ENCODE measurements at regions not wholly inside any gene's neighbourhood (a gene's known extent, or its start where the extent isn't known, plus 50 kb on each side); places are given as distances from the start of the nearest gene placed in this dataset. TPM values are rescaled to one million over a fixed set of nuclear protein-coding genes. Genes with fewer than 3 reads are reported as not detected.

DNA sequence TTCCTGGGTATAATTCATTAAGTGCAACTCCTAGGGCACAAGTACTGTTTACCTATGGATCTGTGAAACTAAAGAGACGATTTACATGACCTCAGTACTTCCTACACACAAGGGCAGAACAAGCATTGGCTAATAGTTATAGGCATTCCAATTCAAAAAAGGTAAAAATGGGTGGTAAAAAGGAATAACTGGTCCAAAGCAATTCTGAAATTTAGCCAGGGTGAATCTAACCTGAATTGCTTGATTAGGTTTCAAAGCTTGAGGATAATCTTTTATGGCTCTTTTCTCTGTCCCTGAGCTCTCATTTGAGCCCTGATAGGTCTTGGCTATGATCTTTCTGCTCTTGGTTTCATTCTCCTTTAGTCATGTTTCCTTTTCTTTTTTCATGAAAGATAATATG, 52.3 kb upstream of the CALCR start (continued):
- TF ChIP-seq, protein P1, sequence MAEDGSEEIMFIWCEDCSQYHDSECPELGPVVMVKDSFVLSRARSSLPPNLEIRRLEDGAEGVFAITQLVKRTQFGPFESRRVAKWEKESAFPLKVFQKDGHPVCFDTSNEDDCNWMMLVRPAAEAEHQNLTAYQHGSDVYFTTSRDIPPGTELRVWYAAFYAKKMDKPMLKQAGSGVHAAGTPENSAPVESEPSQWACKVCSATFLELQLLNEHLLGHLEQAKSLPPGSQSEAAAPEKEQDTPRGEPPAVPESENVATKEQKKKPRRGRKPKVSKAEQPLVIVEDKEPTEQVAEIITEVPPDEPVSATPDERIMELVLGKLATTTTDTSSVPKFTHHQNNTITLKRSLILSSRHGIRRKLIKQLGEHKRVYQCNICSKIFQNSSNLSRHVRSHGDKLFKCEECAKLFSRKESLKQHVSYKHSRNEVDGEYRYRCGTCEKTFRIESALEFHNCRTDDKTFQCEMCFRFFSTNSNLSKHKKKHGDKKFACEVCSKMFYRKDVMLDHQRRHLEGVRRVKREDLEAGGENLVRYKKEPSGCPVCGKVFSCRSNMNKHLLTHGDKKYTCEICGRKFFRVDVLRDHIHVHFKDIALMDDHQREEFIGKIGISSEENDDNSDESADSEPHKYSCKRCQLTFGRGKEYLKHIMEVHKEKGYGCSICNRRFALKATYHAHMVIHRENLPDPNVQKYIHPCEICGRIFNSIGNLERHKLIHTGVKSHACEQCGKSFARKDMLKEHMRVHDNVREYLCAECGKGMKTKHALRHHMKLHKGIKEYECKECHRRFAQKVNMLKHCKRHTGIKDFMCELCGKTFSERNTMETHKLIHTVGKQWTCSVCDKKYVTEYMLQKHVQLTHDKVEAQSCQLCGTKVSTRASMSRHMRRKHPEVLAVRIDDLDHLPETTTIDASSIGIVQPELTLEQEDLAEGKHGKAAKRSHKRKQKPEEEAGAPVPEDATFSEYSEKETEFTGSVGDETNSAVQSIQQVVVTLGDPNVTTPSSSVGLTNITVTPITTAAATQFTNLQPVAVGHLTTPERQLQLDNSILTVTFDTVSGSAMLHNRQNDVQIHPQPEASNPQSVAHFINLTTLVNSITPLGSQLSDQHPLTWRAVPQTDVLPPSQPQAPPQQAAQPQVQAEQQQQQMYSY (CRISPR knock-in tag; IDR thresholded peaks at IDR 0.05) = no peak
- TF ChIP-seq ZNF746 (CRISPR knock-in tag; IDR thresholded peaks at IDR 0.05) (no peak), FOXJ3 (CRISPR knock-in tag; IDR thresholded peaks at IDR 0.05; ENCODE audit: borderline replicate concordance) (no peak), BRCA1 (CRISPR knock-in tag; IDR thresholded peaks at IDR 0.05) (no peak), ZNF234 (CRISPR knock-in tag; conservative IDR thresholded peaks at IDR 0.05) (no peak), NAIF1 (CRISPR knock-in tag; IDR thresholded peaks at IDR 0.05; ENCODE audit: borderline replicate concordance) (no peak), KLF13 (CRISPR knock-in tag; IDR thresholded peaks at IDR 0.05) (no peak), HDAC2 (CRISPR knock-in tag; IDR thresholded peaks at IDR 0.05) (no peak), FOXM1 (CRISPR knock-in tag; IDR thresholded peaks at IDR 0.05) (no peak), NR2F6 (IDR thresholded peaks at IDR 0.05) (no peak), NR2F6 (CRISPR knock-in tag; IDR thresholded peaks at IDR 0.05) (no peak)
- TF ChIP-seq, protein P2, sequence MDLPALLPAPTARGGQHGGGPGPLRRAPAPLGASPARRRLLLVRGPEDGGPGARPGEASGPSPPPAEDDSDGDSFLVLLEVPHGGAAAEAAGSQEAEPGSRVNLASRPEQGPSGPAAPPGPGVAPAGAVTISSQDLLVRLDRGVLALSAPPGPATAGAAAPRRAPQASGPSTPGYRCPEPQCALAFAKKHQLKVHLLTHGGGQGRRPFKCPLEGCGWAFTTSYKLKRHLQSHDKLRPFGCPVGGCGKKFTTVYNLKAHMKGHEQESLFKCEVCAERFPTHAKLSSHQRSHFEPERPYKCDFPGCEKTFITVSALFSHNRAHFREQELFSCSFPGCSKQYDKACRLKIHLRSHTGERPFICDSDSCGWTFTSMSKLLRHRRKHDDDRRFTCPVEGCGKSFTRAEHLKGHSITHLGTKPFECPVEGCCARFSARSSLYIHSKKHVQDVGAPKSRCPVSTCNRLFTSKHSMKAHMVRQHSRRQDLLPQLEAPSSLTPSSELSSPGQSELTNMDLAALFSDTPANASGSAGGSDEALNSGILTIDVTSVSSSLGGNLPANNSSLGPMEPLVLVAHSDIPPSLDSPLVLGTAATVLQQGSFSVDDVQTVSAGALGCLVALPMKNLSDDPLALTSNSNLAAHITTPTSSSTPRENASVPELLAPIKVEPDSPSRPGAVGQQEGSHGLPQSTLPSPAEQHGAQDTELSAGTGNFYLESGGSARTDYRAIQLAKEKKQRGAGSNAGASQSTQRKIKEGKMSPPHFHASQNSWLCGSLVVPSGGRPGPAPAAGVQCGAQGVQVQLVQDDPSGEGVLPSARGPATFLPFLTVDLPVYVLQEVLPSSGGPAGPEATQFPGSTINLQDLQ (CRISPR knock-in tag; IDR thresholded peaks at IDR 0.05) = no peak
- TF ChIP-seq, protein P3, sequence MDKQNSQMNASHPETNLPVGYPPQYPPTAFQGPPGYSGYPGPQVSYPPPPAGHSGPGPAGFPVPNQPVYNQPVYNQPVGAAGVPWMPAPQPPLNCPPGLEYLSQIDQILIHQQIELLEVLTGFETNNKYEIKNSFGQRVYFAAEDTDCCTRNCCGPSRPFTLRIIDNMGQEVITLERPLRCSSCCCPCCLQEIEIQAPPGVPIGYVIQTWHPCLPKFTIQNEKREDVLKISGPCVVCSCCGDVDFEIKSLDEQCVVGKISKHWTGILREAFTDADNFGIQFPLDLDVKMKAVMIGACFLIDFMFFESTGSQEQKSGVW (CRISPR knock-in tag; IDR thresholded peaks at IDR 0.05; ENCODE audit: borderline replicate concordance) = no peak

Small RNA genes in the stretch of these regions (microRNA-seq; reads per million reads assigned to microRNA genes)
- not detected for gene MIR4652

Small RNA genes in the stretch of these regions (small RNA-seq; reads per million reads assigned to genes)
- 0 reads per million in 3 experiments for gene AC002075.2 (ENCODE audit: insufficient read depth in 2 of 3, insufficient read length in 3 of 3, low read depth in 2 of 3, low replicate concordance in 1 of 3)
- gene MIR4652 (ENCODE audit: insufficient read depth in 2 of 3, insufficient read length in 3 of 3, low read depth in 2 of 3, low replicate concordance in 1 of 3) = 0 reads per million in 3 experiments

Data from HepG2 (cell line).